Activated T-cell treated with anti-CD3 and anti-CD28 coated beads, Interleukin-2, amount 50 U/mL, for 72 hours (primary cell): ENCODE measurements at regions not wholly inside any gene's neighbourhood (a gene's known extent, or its start where the extent isn't known, plus 50 kb on each side); places are given as distances from the start of the nearest gene placed in this dataset.
"Not testable (repeated sequence)": the region's sequence is repeated elsewhere in the genome, so short reads cannot be mapped to it uniquely, and the experiment has no call there.

Experiments used
- ATAC-seq, 2 donors: fragments of 150-1000 bp; cut with Tn5 transposase; replicated peaks in 1 of 2; 2 replicates each; pipeline ENCODE4 v1.10.0; 2021; ENCODE audit warnings: moderate library complexity in 2 of 2, mild to moderate bottlenecking in 1 of 2
- DNase-seq, 2 donors: peaks; one replicate each; pipeline ENCODE4 v3.0.0; 2021 to 2022; ENCODE audit warnings: mixed read lengths in 1 of 2
- H3K27ac Mint-ChIP-seq: one replicate; pipeline ENCODE4 v1.8.0; 2022; ENCODE audit warnings: mild to moderate bottlenecking, moderate library complexity, mixed read lengths
- H3K27me3 Mint-ChIP-seq: one replicate; pipeline ENCODE4 v1.8.0; 2022; ENCODE audit warnings: low read depth, mixed read lengths
- H3K36me3 Mint-ChIP-seq, 2 donors: one replicate each; pipeline ENCODE4 v1.8.0; 2022; ENCODE audit warnings: mixed read lengths in 2 of 2, mild to moderate bottlenecking in 1 of 2; ENCODE audit not compliant: insufficient read depth in 2 of 2
- H3K4me1 Mint-ChIP-seq: one replicate; pipeline ENCODE4 v1.8.0; 2022; ENCODE audit warnings: low read depth, mixed read lengths
- H3K4me3 Mint-ChIP-seq, 2 donors: one replicate each; pipeline ENCODE4 v1.8.0; 2022; ENCODE audit warnings: mild to moderate bottlenecking in 2 of 2, mixed read lengths in 2 of 2, moderate library complexity in 2 of 2
- H3K9me3 Mint-ChIP-seq, 2 donors: one replicate each; pipeline ENCODE4 v1.8.0; 2022; ENCODE audit warnings: mixed read lengths in 2 of 2

DNA sequence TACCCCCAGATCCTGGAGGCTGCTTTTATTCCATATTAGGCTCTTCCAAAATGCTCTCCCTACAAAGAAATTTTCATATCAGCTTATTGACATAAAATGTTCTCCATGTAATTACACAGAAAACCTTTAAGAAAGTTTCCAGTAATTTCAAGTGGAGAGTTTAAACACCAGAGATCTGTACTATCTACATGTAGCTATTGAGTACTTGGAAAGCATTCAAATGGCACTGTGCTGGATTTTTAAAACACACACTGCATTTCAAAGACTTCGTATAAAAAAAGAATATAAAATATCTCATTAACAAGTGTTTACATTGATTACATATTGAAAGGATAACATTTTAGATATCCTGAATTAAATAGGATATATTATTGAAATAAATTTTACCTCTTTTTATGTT is 182.4 kb upstream of the ZNF521 start:
- H3K9me3 Mint-ChIP-seq = peaks cover 0 to 2% of the 10 kb centered on the region in 2 donors
- ATAC-seq = no peak
- DNase-seq = no peak
- no peak overlapping the region for H3K4me3 Mint-ChIP-seq
- H3K4me1 Mint-ChIP-seq = no peaks in the 10 kb centered on the region
- no peaks in the 10 kb centered on the region for H3K27me3 Mint-ChIP-seq
- peak overlapping the region; percentile 11 for H3K27ac Mint-ChIP-seq
- H3K36me3 Mint-ChIP-seq = no peaks in the 10 kb centered on the region

DNA sequence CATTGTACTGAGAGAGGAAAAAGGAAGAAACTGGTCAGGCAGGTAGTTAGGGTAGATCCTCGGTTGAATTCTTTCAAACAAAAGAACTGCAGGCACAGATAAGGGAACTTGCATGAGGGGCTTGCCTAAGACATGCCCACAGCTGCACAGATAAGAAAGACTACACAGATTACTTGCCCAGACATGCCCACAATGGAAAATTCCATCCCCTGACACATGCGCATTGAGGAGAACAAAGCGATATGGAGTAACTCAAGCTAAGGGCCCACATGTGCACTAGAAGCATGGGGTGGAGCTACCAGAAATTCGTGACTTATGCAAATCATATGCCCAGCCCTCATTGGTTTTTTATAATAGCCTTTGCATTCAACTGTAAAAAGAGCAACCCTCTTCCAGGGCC is 181.3 kb upstream of the ZNF521 start:
- peaks cover 0 to 2% of the 10 kb centered on the region in 2 donors for H3K9me3 Mint-ChIP-seq
- no peaks in the 10 kb centered on the region for H3K36me3 Mint-ChIP-seq
- no peak overlapping the region for H3K4me3 Mint-ChIP-seq
- no peaks in the 10 kb centered on the region for H3K4me1 Mint-ChIP-seq
- ATAC-seq (no peak), DNase-seq (no peak)
- H3K27me3 Mint-ChIP-seq = no peaks in the 10 kb centered on the region
- no peak overlapping the region for H3K27ac Mint-ChIP-seq

DNA sequence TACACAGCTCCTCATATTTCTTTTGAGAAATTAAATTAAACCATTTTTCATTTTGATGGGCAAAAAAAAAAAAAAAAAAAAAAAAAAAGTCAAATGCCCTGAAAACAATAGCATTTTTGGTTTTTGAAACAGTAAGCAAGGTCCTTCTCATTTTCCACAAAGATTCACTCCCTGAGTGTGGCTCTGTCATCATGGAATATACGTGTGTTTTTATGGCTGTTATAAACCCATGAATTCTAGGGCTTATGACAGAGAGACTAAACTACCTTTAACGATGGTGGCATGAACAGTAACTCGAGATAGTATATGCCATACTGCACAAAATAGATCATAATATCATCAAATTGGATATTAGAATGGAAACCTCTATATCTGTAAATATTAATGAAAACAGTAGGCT is 179.2 kb upstream of the ZNF521 start:
- ATAC-seq = no peak

DNA sequence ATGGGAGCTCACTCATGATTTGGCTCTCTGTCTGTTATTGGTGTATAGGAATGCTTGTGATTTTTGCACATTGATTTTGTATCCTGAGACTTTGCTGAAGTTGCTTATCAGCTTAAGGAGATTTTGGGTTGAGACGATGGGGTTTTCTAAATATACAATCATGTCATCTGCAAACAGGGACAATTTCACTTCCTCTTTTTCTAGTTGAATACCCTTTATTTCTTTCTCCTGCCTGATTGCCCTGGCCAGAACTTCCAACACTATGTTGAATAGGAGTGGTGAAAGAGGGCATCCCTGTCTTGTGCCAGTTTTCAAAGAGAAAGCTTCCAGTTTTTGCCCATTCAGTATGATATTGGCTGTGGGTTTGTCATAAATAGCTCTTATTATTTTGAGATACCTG is 173.8 kb upstream of the ZNF521 start:
- ATAC-seq, H3K36me3 Mint-ChIP-seq, H3K27me3 Mint-ChIP-seq, H3K4me1 Mint-ChIP-seq, DNase-seq, H3K4me3 Mint-ChIP-seq, H3K27ac Mint-ChIP-seq, H3K9me3 Mint-ChIP-seq: not testable (repeated sequence)

More for the DNA sequence above, 179.2 kb upstream of the ZNF521 start:
- Mint-ChIP-seq H3K9me3 (peaks cover 0 to 2% of the 10 kb centered on the region in 2 donors), H3K4me1 (no peaks in the 10 kb centered on the region), H3K27me3 (no peaks in the 10 kb centered on the region), H3K36me3 (no peaks in the 10 kb centered on the region), H3K4me3 (no peak overlapping the region), H3K27ac (no peak overlapping the region)
- no peak for DNase-seq

DNA sequence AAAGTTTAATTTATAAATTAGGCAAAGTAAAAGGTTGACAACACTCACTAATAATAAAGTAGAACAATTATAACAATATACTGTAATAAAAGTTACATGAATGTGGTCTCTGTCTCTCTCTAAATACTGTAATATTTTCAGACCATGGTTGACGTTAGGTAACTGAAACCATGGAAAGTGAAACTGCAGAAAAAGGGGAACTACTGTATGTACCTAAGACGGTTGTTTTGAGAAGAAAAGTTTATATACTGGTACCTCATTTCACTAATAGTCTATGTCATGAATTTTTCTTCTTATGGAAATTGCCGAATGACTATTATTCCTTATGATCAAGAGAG is 166.7 kb upstream of the ZNF521 start:
- no peaks in the 10 kb centered on the region for H3K36me3 Mint-ChIP-seq
- no peaks in the 10 kb centered on the region for H3K4me1 Mint-ChIP-seq
- H3K27ac Mint-ChIP-seq = no peak overlapping the region
- H3K4me3 Mint-ChIP-seq = no peak overlapping the region
- DNase-seq (no peak), ATAC-seq (no peak)
- H3K27me3 Mint-ChIP-seq = no peaks in the 10 kb centered on the region
- peaks cover under 1 to 5% of the 10 kb centered on the region in 2 donors for H3K9me3 Mint-ChIP-seq

DNA sequence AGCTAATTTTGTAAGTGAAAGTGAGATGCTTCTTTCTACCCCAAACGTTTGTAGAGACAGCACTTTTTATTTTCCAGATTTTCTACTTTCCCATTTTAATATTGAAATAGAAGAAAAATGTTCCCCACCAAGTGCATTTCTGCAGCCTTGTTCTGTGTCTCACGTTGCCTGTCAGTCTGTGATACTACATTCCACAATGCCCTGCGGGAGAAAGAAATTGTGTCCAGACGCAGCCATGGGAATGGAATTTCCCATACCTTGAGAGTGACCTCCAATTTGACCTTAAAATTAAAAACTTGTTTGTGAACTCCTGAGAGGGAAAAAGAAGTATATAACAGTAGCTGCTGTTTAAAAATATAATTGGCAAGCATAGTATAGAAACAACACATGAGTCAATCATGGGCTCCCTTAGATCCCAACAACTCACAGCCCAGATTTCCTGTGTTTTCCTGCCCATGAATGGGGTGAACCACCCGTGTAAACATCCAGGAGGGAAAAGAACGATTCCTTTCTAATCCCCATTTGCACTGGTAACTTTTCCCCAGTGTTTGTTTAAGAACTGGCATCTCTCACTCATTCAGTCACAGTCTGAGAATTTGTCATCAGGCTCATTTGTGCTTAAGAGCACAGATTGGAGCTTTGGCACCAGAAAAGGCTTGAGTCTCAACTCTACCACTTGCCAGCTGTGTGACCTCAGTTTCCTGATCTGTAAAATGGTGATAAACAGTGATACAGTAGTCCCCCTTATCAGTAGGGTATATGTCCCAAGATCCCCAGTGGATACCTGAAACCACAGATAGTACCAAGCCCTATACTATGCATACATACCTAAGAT is 166.1 kb upstream of the ZNF521 start:
- Mint-ChIP-seq H3K27ac (no peak overlapping the region), H3K36me3 (no peaks in the 10 kb centered on the region), H3K27me3 (no peaks in the 10 kb centered on the region), H3K4me3 (no peak overlapping the region), H3K9me3 (peaks cover 2 to 6% of the 10 kb centered on the region in 2 donors), H3K4me1 (no peaks in the 10 kb centered on the region)
- DNase-seq (no peak), ATAC-seq (no peak)

DNA sequence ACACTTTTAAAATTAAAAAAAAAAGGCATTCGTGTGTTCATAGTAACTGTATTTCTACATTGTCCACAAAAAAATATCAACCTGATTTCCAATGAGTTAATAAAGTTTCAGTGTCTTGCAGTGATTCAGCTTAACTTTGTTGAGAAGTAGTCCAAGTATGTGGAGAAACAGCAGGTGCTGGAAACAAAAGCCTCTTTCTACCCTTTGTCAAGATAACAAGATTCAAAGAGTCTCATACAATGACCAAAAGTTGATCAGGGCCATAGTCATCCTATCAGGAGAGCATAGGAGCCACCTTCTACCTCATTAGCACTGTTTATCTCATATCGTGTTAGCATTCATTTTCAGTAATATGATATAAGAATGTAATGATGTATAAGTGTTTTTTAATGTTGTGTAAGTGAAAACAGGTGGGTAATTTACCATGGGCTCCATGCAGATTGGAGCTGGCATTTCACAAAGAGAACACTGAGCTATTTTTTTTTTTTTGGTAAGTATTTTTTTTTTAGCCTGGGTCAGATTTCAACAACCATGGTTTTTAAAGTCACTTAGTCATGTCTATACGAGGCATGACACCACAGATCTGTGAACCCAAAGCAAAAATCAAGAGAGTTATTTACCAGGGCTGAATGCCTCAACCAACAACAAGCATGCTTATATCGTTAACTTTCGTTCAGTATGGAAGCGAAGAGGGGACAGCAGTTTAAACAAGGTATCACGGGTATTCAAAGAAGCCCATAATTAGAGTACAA is 165.0 kb upstream of the ZNF521 start:
- no peak overlapping the region for H3K27ac Mint-ChIP-seq
- no peak for ATAC-seq
- H3K4me1 Mint-ChIP-seq = no peaks in the 10 kb centered on the region
- no peaks in the 10 kb centered on the region for H3K36me3 Mint-ChIP-seq
- no peaks in the 10 kb centered on the region for H3K27me3 Mint-ChIP-seq
- no peak overlapping the region for H3K4me3 Mint-ChIP-seq
- H3K9me3 Mint-ChIP-seq = peaks cover 2 to 6% of the 10 kb centered on the region in 2 donors
- DNase-seq = no peak

DNA sequence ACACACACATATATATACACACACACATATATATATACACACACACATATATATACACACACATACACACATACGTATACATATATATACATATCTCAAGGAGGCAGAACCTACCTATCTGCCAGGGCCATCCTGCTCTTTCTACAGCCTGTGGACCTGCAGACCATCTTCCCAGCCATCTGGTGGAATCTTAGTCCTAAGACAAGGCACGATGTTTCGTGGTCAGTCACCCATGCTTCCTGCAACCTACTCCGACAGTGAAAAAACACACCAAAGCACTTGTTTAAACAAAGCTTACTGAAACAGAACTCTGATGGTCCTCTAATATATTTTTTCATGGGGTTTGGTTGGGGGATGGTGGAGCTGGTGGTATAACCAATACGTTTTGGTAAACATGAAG is 164.2 kb upstream of the ZNF521 start:
- no peak overlapping the region for H3K4me3 Mint-ChIP-seq
- peaks cover 2 to 6% of the 10 kb centered on the region in 2 donors for H3K9me3 Mint-ChIP-seq
- no peak overlapping the region for H3K27ac Mint-ChIP-seq
- ATAC-seq (no peak), DNase-seq (no peak)
- no peaks in the 10 kb centered on the region for H3K4me1 Mint-ChIP-seq
- H3K27me3 Mint-ChIP-seq = no peaks in the 10 kb centered on the region
- no peaks in the 10 kb centered on the region for H3K36me3 Mint-ChIP-seq

DNA sequence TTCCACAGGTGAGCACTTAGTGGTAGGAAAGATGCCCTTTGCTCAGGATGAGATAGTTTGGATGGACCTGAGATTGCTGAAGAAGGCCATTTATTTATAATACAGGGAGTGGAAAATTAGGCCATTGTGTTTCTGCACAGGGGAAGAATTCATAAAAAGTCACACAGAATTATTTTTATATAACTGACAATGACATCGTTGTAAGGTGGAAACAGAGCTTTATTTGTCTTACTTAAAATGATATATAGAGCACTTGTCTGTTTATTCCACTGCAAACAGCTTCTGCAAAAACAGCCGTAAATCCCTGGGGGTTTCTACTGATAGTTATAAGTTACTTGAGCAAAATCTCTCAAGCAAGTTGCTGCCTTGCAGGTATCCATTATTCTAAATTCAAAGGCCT is 158.1 kb upstream of the ZNF521 start:
- Mint-ChIP-seq H3K4me1 (no peaks in the 10 kb centered on the region), H3K27ac (no peak overlapping the region), H3K36me3 (no peaks in the 10 kb centered on the region), H3K27me3 (no peaks in the 10 kb centered on the region), H3K9me3 (peaks cover 3 to 4% of the 10 kb centered on the region in 2 donors), H3K4me3 (no peak overlapping the region)
- DNase-seq (no peak), ATAC-seq (no peak)

DNA sequence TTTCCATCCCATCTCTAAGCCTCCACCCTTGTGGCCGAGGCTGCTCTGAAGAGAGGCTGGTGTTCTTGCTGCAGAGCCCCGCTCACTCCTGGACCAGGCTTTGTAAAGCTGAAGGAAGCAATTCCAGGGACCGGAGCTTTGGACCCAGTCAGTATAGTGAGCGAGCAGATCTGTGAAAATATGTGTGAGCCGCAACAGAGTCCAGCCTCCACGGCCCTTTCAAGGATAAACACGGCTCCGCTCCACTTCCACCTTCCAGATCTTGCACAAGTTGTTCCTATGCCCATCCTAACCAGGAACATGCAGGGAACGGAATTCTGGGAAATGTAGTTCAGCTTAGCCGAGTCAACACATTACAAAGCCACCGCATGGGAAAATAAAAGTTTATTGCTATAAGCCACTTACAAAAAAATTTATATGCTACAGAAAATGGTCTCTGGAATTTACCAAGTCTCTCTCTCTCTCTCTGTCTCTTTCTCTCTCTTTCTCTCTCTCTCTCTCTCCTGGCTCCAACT is 151.7 kb upstream of the ZNF521 start:
- H3K36me3 Mint-ChIP-seq = no peaks in the 10 kb centered on the region
- peaks cover 0 to 2% of the 10 kb centered on the region in 2 donors for H3K9me3 Mint-ChIP-seq
- H3K27ac Mint-ChIP-seq = no peak overlapping the region
- no peak overlapping the region for H3K4me3 Mint-ChIP-seq
- H3K27me3 Mint-ChIP-seq = no peaks in the 10 kb centered on the region
- ATAC-seq (no peak), DNase-seq (no peak)
- H3K4me1 Mint-ChIP-seq = no peaks in the 10 kb centered on the region

DNA sequence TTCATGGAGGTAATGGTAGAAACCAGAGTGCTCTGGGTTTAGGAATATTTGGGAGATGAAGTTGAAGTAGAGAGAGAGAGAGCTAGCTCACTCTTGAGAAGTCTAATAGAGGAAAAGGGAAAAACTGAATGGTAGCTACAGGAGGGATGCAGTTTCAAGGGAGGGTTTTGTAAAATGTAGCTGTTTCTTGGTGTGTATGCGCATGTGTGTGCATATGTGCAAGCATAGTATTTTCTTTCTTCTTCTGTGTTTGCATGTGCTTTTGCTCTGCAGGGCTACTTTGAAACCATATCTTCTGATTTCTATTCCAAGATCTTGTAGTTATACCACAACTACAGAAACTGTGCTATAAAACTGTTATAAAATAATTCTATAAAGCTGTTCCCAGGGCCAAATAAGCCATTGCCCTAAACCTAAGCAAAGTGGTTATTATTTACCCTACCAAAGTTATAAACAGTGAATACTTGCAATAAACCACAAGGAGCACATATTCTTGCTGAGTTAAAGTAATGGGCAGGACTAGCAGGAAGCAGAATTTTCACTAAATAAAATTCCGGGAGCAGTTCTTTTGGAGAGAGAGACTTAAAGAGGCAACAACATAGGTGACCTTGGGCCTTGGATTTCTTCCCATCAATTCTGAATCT is 145.3 kb upstream of the ZNF521 start:
- Mint-ChIP-seq H3K4me1 (no peaks in the 10 kb centered on the region), H3K4me3 (no peak overlapping the region)

DNA sequence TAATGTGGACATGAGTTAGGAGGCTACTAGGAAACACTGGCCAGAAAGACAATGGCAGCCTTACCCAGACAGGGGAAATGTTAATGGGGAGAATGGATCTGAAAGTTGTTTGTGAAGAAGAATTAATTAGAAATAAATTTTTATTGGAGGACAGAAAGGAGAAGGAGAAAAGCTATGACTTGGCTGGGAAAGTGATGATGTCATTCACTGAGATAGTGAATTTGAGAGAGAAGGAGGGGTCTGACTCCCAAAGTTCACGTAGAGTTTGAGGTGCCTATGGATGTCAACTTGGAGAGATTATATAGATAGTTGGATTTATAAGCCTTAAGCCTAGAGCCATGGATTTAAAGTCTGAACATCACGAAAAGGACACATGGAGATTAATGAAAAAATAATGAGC is 144.6 kb upstream of the ZNF521 start:
- Mint-ChIP-seq H3K27me3 (no peaks in the 10 kb centered on the region), H3K27ac (no peak overlapping the region), H3K9me3 (peaks cover 2% of the 10 kb centered on the region in 2 donors), H3K4me3 (no peak overlapping the region), H3K4me1 (no peaks in the 10 kb centered on the region), H3K36me3 (no peaks in the 10 kb centered on the region)
- ATAC-seq = no peak
- no peak for DNase-seq

More for the DNA sequence above, 145.3 kb upstream of the ZNF521 start:
- no peak for DNase-seq
- no peaks in the 10 kb centered on the region for H3K36me3 Mint-ChIP-seq
- no peaks in the 10 kb centered on the region for H3K27me3 Mint-ChIP-seq
- ATAC-seq = no peak
- no peak overlapping the region for H3K27ac Mint-ChIP-seq
- H3K9me3 Mint-ChIP-seq = peaks cover 2% of the 10 kb centered on the region in 2 donors

DNA sequence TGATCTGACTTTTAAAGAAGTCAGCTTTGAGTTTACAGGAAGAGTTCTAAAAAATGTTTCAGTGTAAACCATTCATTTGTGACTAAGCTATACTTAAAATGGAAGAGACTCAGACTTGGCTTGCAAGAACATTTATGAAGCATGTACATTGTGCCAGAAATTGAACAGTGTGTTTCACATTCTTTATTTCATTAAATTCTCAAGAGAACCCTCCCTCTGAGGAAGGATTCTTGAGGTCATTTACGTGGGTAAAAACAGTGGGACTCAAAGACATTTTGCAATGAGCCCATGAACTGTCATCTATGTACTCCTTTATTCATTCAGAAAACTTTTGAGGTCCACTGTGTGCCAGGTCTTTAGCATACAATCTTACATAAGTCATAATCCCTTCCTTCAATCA is 143.6 kb upstream of the ZNF521 start:
- ATAC-seq = no peak
- Mint-ChIP-seq H3K36me3 (no peaks in the 10 kb centered on the region), H3K9me3 (peaks cover 2% of the 10 kb centered on the region in 2 donors), H3K27me3 (no peaks in the 10 kb centered on the region), H3K27ac (no peak overlapping the region), H3K4me1 (no peaks in the 10 kb centered on the region), H3K4me3 (no peak overlapping the region)
- no peak for DNase-seq
